ENCODE measurements at regions not wholly inside any gene's neighbourhood (a gene's known extent, or its start where the extent isn't known, plus 50 kb on each side); places are given as distances from the start of the nearest gene placed in this dataset.

- no peak for TF ChIP-seq CTCF (conservative IDR thresholded peaks at IDR 0.05)
- TF ChIP-seq EZH2 (IDR thresholded peaks at IDR 0.05; ENCODE audit: low read depth), result no peak
Measured at GRCh38 chr1:91121366-91121765, 99.5 kb upstream of the ZNF644 start.

All from PC-9 (cell line).